GM21528 (cell line): ENCODE measurements at regions not wholly inside any gene's neighbourhood (a gene's known extent, or its start where the extent isn't known, plus 50 kb on each side); places are given as distances from the start of the nearest gene placed in this dataset.

ENCODE experiments used
- ATAC-seq: cut with Tn5 transposase; IDR thresholded peaks from one replicate; pipeline ENCODE4 v1.9.1; 2021; ENCODE audit warnings: mild to moderate bottlenecking, moderate library complexity; ENCODE audit not compliant: unreplicated experiment, low FRiP score

DNA sequence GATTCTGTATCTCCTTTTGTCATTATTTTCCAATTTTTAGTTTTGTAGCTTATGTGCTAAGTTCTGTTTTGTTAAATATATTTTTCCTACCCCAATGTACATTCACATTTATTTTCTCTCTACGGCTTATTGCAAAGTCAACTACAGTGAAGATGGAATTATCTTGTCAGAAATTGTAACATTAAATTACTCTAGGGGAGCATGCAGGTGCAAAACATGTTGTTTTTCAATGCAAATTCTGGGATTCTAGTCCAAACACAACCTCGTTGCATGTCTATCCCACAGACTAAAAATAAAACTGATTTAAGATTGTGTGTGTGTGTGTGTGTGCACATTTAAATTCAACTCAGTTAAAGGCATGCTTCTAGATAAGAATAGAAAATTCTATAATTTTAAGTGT lies 529.1 kb upstream of the POM121L12 start:
- no peak for ATAC-seq

DNA sequence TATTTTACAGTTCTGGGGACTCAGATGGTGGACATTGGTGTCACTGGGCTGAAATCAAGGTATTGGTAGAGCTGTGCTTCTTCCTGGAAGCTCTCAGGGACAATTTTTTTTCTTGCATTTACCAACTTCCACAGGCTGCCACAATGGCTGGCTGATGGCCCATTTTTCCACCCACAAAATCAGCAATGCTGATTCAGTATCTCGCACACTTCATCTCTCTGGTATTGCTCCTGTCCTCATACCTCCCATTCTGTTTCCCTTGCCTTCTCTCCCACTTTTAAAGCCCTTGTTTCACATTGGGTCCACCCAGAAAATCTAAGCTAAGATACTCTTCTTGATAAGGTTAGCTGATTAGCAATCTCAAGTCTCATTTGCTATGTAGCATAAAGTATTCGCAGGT lies 530.9 kb upstream of the POM121L12 start:
- ATAC-seq = no peak

DNA sequence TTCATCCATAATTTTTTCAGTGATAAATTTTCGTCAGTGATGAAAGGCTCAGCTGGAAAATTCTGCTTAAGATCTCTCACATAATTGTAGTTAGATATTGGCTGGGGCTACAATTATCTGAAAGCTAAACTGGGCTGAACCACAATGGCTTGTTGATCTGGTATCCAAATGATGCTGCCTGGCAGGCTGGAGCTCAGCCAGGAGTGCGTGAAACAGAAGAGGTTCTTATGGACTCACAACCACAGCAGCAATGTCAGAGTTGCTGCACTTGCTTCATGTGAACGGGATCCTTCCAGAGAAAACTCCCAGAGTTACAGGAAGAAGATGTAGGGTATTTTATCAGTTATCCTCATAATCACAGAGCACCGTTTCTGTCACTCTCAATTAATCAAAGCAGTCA lies 533.2 kb upstream of the POM121L12 start:
- no peak for ATAC-seq

DNA sequence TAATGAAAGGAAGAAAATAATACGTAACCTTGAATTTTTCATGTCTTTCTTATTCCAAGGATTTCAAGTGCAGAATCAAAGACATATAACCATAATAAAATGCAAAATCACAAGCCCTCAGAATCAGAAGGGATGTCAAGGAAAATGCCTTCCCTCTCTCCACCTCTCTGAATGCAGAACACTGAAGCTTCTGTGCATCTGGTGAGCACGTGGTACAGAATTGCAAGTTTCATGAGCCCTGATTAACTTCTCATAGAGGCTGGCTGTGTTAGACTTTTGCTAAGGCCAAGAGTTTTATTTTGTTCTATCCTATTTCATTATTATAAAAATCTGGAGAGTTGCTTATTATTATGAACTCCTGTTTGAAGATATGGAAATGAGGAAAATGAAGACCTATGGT lies 533.7 kb upstream of the POM121L12 start:
- no peak for ATAC-seq

DNA sequence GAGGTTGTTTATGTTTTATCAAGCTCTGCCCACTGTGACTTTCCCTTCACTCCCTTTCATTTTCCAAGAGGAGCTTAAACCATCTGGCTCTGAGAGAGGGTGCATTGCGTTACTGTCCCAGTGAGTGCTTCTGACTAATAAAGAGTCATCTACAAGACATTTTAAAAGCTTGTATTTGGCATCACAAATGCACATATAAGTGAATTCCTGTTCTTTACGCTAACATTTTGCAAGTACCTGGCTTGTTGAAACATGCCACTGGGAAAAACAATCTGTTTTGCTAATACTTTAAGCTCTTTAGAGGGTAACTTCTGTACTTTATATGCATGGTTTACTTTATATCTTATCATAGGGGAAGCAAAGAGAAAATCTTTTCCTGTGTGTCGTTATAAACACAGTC lies 534.6 kb upstream of the POM121L12 start:
- no peak for ATAC-seq

DNA sequence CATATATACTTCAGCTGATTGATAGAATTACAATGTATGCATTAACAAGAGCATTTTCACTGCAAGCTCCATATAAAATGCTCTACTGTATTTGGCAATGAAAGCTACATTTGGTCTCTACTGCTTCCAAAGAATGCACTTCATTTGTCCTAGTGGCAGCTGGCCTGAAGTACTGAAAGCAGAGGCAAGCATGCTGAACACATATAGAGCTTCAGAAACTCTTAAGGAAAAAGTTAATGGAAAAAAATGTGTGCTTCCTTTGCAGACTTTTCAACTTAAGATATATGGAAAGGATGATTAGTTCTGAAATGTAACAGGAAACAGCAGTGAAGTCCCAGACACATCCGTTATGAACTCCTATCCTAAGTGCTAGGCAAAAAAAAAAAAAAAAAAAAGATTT lies 537.1 kb upstream of the POM121L12 start:
- ATAC-seq = no peak

DNA sequence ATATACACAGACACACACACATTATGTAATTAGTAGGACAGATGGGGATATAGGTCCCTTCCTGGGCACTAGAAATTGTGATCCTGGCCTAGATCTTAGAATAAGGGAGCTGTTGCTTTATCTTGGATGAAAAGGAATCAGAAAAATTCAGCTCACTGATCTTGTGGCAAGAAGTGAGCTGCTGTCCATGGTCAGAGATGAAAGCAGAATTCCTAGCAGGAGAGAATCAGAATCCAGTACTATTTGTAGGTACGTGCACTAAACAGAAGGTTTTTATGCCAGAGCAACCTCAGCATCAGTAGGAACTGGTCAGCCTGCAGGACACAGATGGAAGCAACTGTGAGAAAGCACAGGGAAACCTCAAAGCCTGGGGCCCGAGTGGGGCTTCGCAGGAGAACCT lies 549.2 kb upstream of the POM121L12 start:
- ATAC-seq = no peak

DNA sequence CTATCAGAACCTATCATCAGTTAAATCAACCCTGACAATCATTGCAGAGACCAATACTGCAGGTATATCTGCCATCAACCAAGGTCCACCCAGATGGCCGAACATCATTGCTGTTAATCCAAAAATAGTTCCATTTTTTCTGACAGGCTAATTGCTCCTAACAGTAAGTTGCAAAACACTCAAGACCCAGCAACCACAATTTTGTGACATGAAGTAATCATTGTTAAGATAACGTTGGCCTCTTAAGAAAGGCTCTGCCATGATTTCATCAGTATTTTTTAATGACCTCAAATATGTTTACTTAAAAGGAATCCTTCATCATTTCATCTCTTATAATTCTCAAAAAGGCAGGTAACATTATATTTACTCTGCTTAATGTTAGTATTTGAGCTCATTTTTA lies 553.4 kb upstream of the POM121L12 start:
- ATAC-seq = no peak

DNA sequence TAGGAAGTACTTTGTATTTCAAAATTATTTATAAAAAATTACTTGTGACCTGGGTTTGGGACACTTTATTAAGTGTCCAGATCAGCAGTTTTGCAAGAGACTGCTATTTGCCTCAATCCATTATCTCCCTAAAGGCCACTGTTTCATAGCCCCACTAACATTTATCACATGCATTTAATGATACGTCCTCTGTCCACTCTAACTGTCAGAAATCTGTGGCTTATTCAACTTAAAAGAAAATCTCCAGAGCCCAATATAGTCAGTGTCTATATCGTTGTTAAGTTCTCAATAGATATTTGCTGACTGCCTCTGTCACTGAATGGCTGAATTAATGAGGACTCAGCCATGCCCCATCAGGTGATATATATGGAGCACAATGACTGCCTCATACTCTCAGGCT lies 553.9 kb upstream of the POM121L12 start:
- ATAC-seq = no peak

DNA sequence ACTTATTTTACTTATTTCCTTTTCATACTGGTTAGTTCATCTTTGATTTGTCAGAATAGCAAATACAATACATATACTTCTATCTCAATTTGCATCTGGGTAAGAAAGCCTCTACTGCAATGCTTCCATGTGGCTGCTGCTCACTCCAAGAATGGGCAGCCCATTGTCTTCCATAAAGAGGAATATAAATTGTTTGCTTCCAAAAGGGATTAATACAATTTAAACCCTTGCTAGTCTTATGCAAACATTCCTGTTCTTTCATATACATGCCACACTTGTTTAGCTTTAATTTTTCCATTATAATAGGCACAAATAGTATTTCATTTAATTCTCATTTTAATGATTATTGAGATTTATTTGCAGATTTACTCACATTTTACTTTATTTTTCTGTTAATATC lies 555.4 kb upstream of the POM121L12 start:
- ATAC-seq = no peak

DNA sequence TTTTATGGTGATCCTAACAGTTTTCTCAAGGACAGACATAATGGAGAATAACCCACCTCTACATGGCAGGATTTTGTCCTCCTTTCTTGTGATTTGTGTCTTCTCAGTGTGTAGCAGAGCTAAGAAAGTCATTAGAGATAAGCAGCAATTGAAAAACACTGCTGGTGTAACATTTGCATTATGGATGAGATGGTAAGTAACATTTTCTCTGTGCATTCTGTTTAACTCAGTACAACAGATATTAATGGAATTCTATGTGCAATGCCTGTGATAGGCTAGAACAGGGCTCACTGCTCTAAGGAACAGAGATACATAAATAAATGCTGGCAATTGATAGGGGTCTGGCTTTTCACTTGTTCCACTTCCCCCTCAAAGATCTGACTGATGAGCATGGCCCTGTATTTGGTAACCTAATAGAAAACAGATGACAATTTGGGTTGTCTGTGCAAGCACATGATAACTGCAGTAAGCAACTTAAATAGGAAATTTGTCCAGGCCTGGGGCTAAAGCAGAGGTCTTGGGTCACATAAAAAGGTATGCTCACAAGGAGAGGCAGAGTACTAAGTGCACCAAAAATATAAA lies 560.3 kb upstream of the POM121L12 start:
- no peak for ATAC-seq

DNA sequence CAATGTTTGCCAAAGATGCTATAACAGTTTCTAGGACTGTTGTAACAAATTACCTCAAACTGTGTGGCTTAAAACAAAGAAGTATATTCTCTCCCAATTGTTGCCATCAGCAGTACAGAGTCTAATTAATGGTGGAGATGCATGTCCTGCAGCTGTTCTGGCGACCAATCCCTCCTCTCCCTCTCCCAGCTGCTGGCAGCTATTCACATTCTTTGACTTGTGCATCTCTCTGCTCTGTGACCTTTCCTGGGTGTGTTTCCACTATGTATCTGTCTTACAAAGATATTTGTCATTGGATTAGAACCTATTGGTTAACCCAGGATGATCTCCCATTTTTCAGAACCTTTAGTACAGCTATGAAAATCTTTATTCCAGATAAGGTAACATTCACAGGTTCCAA lies 561.7 kb upstream of the POM121L12 start:
- ATAC-seq = no peak

DNA sequence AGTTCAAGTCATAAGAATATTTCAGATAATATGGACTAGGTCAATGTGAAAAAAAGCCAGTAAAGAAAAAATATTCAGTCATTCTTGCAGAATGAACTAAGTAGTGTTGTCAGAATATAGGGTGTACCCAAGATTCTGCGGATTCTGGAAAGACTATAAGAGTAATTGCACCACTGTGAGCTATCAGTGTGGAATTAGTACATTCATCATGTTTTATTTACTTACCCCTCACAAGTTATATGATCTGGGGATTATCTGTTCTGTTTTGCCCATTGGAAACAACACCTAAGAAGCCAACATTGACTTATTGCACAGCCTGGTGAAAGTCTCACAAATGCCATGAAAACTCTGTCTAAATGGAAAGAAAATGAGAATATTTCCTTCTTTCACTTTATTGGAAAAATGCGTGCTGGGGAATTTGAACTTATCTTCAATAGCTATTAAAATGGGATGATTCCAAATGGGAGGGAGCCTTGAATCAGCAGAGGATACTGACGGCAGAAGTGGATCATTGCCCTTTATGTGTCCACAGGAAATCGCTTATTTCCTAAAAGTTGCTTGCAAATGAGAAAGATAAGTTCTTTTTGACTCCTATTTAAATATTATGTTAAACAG lies 563.3 kb upstream of the POM121L12 start:
- ATAC-seq = no peak

DNA sequence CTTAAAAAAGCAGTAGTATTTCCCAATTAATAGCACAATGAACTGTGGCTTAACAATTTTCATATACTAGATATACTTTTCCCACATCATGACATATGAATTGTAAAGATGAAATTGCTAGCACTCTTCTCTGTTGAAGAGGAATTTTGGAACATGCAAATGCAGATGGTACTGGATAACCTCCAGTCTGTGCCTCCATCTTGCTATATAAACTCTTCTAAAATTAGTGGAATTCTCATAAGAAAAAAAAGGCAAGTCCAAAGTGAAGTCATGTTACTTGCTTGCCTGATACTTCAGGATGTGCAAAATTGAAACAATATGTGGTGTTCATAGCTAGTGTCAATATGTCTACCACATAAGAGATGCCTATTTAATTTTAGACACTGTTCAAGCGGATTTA lies 570.2 kb upstream of the POM121L12 start:
- no peak for ATAC-seq

DNA sequence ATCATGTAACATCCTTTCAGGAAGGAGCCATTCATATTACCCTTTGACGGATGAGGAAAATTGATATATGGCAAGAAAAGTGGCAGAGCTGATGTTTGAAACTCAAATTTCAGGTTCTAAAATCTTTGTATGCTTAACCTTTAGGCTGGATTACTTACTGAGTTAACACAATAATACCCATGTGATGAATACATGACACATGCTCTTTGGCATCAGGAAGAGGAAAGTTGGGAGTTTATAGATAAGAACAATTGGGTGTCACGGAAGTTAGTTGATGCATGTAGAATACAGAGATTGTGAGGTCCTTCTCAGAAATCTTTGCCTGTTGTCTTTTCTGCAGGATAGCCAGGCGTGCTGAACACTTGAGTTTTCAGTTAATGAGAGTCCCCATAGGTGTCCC lies 572.1 kb upstream of the POM121L12 start:
- no peak for ATAC-seq

DNA sequence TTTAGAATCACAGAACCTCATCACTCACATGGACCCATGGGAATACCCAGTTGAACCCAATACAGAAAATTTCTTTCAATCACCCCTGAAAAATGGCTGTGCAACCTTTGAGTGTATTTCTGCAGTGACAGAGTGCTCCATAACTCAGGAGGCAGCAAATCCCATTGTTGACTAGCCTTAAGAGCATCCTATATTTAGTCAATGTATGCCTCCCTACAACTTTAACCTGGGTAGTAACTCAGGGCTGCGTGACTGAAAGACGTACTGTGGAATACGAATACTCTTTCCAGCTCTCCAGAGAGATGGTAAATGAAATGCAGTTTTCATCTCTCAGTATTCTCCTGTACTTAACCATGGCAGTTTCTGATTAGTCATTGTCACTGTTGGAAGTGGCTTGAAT lies 573.0 kb upstream of the POM121L12 start:
- ATAC-seq = no peak

DNA sequence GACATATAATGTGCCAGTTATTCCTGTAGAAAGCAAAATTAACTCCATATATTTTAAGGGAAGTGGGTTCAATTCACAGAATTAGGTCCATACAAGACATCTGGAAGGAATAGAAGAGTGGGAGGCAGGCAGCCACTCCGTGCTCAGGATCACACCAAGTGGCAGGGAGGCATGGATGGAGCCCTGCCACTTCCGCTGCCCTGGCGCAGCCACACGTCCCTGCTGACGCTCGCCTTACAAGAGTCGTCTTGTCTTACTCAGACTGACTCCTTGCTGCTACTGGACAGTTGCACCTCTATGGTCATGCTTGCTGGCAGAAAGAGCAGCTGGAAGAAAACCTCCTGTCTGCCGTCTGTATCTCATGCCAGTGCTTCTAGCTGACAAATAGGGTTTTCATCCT lies 579.9 kb upstream of the POM121L12 start:
- ATAC-seq = no peak

DNA sequence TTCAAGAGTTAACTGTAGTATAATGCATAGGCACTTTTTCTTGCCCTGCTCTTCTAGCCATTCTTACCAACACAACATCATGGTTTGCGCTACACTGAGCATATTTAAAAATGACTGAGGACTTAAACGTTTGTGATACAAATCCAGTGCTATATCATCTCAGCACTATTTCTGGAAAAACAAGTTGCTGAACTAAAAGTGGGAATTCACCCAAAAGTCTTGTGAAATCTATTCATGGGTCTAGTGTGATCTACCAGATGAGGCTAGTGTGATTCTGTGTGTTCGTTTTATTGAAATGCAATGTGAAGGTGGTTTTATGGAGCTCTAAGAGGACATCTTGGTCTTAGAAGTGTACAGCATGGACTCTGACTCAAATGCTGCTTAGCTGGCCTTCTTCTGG lies 584.6 kb upstream of the POM121L12 start:
- no peak for ATAC-seq

DNA sequence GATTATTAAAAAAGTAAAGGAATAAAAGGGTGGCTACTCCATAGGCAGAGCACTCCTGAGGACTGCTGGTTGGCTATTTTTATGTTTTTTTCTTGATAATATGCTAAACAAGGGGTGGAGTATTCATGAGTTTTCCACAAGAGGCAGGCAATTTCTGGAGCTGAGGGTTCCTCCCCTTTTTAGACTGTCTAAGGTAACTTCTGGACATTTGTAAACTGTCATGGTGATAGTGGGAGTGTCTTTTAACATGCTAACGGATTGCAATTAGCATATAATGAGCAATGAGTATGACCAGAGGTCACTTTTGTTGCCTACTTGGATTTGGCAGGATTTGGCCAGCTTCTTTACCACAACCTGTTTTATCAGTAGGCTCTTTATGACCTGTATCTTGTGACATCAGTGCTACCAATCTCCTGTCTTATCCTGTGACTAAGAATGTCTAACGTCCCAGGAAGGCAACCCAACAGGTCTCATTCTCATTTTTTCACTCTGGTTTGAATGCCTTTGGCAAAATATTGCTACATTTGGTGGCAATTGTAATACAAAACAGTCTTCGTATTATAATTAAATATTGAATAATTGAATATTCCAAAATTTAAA lies 587.8 kb upstream of the POM121L12 start:
- ATAC-seq = no peak

DNA sequence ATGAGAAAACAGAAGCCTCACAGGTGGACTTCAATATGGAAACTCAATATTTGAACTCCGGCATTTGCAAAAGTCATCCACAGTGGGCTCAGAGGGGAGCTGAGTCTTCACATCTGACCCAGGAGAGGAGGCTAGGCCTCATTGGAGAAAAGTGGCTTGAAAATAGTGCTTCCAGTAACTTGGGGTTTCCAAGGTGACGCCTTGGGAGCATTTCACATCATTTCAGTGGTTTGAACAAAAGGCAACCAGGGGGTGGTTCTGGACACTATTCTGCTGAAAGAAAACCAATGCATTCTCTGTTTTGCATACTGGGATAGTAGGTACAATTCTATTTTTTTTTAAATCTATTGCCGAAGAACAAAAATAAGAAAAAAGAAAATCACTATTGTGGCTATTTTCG lies 599.2 kb upstream of the POM121L12 start:
- ATAC-seq = no peak

DNA sequence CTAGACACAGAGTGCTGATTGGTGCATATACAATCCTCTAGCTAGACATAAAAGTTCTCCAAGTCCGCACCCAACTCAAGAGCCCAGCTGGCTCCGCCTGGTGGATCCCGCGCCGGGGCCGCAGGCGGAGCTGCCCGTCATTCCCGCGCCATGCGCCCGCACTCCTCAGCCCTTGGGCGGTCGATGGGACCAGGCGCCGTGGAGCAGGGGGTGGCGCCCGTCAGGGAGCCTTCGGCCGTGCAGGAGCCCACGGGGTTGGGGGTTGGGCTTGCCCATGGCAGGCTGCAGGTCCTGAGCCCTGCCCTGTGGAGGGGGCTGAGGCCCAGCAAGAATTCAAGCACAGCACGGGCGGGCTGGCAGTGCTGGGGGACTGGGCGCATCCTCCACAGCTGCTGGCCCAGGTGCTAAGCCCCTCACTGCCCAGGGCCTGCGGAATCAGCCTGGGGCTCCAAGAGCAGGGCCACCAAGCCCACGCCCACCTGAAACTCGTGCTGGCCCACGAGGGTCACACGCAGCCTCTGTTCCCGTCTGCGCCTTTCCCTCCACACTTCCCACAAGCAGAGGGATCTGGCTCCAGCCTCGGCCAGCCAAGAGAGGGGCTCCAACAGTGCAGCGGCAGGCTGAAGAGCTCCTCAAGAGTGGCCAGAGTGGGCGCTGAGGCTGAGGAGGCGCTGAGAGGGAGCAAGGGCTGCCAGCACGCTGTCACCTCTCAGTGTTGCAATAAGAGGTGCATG lies 604.2 kb upstream of the POM121L12 start:
- no peak for ATAC-seq

DNA sequence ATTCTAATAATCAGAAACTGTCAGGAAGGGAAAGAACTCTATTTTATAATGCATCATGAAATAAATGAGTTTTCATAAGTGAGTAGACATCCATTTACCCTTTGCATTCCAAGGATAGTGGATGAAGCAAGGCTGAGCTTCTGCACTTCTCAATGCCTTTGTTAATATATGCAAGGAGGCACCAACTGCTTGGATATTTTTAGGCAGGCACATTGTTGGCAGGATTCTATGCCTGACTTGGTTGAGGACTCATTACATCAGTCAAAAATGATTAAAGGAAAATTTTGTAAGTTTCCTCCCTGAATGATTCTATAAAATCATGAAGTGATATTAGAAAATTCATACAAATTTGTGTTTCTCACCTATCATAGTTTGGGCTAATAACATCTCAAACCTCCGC lies 612.2 kb upstream of the POM121L12 start:
- no peak for ATAC-seq
